ENCODE measurements at regions not wholly inside any gene's neighbourhood (a gene's known extent, or its start where the extent isn't known, plus 50 kb on each side); places are given as distances from the start of the nearest gene placed in this dataset.

DNA sequence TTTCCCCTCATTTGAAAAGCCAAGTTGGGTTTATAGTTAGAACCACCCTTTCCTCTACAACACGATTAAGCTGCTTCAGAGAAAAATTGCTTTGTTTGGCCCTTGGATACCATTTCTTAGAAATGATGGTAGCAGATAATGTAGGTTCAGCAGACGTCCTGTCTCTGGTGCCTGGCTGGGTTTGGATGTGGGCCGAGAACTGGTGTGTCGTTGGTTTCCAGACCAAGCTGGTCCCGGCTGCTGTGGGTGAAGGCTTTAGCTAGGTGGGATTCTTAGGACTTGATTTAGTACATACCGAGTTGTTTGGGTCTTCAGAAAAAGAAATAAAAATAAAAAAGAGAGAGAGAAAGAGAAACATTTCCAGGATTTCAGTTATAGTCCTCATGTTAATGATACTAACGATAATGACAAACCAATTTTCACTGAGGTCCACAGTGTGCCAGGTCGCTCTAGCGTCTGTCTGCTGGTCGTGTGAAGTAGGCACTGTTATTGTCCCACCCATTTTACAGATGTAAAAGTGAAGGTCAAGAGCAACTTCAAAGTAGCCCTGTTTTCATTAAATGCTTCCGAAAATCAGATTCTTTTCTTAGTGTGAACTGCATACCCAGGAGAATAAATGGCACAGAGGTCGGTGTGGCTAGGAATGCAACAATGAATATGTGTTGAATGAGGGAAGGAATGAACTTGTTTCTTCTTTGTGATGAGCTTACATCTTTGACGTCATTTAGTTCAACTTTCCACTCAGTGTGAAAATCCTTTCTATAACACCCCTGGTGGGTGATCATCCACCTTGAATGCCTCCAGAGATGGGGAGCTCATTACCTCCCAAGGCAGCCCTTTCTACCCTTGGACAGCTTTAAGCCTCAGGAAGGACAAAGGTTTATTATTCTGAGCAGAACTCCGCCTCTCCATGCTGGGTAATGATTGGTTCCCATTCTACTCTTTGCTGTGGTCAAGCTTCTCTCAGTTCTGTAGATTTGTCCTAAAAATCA, 115.9 kb downstream of the INHBB start (continued):
- TF ChIP-seq, protein P1, sequence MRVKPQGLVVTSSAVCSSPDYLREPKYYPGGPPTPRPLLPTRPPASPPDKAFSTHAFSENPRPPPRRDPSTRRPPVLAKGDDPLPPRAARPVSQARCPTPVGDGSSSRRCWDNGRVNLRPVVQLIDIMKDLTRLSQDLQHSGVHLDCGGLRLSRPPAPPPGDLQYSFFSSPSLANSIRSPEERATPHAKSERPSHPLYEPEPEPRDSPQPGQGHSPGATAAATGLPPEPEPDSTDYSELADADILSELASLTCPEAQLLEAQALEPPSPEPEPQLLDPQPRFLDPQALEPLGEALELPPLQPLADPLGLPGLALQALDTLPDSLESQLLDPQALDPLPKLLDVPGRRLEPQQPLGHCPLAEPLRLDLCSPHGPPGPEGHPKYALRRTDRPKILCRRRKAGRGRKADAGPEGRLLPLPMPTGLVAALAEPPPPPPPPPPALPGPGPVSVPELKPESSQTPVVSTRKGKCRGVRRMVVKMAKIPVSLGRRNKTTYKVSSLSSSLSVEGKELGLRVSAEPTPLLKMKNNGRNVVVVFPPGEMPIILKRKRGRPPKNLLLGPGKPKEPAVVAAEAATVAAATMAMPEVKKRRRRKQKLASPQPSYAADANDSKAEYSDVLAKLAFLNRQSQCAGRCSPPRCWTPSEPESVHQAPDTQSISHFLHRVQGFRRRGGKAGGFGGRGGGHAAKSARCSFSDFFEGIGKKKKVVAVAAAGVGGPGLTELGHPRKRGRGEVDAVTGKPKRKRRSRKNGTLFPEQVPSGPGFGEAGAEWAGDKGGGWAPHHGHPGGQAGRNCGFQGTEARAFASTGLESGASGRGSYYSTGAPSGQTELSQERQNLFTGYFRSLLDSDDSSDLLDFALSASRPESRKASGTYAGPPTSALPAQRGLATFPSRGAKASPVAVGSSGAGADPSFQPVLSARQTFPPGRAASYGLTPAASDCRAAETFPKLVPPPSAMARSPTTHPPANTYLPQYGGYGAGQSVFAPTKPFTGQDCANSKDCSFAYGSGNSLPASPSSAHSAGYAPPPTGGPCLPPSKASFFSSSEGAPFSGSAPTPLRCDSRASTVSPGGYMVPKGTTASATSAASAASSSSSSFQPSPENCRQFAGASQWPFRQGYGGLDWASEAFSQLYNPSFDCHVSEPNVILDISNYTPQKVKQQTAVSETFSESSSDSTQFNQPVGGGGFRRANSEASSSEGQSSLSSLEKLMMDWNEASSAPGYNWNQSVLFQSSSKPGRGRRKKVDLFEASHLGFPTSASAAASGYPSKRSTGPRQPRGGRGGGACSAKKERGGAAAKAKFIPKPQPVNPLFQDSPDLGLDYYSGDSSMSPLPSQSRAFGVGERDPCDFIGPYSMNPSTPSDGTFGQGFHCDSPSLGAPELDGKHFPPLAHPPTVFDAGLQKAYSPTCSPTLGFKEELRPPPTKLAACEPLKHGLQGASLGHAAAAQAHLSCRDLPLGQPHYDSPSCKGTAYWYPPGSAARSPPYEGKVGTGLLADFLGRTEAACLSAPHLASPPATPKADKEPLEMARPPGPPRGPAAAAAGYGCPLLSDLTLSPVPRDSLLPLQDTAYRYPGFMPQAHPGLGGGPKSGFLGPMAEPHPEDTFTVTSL (CRISPR knock-in tag; IDR thresholded peaks at IDR 0.05; ENCODE audit: borderline replicate concordance), result no peak
- no peak for TF ChIP-seq SSRP1 (CRISPR knock-in tag; IDR thresholded peaks at IDR 0.05)
- no peak for TF ChIP-seq EZH2 (conservative IDR thresholded peaks at IDR 0.05; ENCODE audit: low read depth, low read length)
- no peak for TF ChIP-seq ZBTB20 (CRISPR knock-in tag; IDR thresholded peaks at IDR 0.05; ENCODE audit: borderline replicate concordance, low read depth)
- TF ChIP-seq ZNF598 (CRISPR knock-in tag; IDR thresholded peaks at IDR 0.05; ENCODE audit: borderline replicate concordance), result no peak
- no peak for TF ChIP-seq MIER2 (CRISPR knock-in tag; IDR thresholded peaks at IDR 0.05)
- no peak for TF ChIP-seq BHLHE40 (IDR thresholded peaks at IDR 0.05; ENCODE audit: low read length)
- TF ChIP-seq RBAK (CRISPR knock-in tag; IDR thresholded peaks at IDR 0.05), result no peak
- 0 out of 2 replicates have a peak, but pooled peaks have one; percentile 61 for TF ChIP-seq ADNP (CRISPR knock-in tag; IDR thresholded peaks at IDR 0.05)
- no peak for TF ChIP-seq ZNF225 (CRISPR knock-in tag; IDR thresholded peaks at IDR 0.05)
- no peak for TF ChIP-seq ZNF564 (CRISPR knock-in tag; IDR thresholded peaks at IDR 0.05)
- TF ChIP-seq KDM1A (CRISPR knock-in tag; IDR thresholded peaks at IDR 0.05), result peak; percentile 78; the same call in 1 of the 2 replicates
- peak; percentile 87 for TF ChIP-seq ZMYM3 (CRISPR knock-in tag; IDR thresholded peaks at IDR 0.05)
- peak; percentile 85 for TF ChIP-seq CHD4 (IDR thresholded peaks at IDR 0.05; ENCODE audit: borderline replicate concordance, low read length)
- TF ChIP-seq, protein P2, sequence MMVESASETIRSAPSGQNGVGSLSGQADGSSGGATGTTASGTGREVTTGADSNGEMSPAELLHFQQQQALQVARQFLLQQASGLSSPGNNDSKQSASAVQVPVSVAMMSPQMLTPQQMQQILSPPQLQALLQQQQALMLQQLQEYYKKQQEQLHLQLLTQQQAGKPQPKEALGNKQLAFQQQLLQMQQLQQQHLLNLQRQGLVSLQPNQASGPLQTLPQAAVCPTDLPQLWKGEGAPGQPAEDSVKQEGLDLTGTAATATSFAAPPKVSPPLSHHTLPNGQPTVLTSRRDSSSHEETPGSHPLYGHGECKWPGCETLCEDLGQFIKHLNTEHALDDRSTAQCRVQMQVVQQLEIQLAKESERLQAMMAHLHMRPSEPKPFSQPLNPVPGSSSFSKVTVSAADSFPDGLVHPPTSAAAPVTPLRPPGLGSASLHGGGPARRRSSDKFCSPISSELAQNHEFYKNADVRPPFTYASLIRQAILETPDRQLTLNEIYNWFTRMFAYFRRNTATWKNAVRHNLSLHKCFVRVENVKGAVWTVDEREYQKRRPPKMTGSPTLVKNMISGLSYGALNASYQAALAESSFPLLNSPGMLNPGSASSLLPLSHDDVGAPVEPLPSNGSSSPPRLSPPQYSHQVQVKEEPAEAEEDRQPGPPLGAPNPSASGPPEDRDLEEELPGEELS (CRISPR knock-in tag; IDR thresholded peaks at IDR 0.05), result no peak
